Vagina (tissue), 2 donors: ENCODE measurements at regions not wholly inside any gene's neighbourhood (a gene's known extent, or its start where the extent isn't known, plus 50 kb on each side); places are given as distances from the start of the nearest gene placed in this dataset.
"Not testable (repeated sequence)": the region's sequence is repeated elsewhere in the genome, so short reads cannot be mapped to it uniquely, and the experiment has no call there.

Experiments
- DNase-seq, 2 donors: peaks; one replicate each; pipeline ENCODE4 v3.0.0-alpha.2; 2017; ENCODE audit errors: extremely low spot score in 2 of 2
- H3K27ac ChIP-seq: fragments of 200-600 bp; sonication (generic); one replicate; pipeline ENCODE4 v1.5.1; 2019
- H3K27me3 ChIP-seq: fragments of 200-600 bp; sonication (generic); one replicate; pipeline ENCODE4 v1.5.1; 2019
- H3K36me3 ChIP-seq, 2 donors: fragments of 200-600 bp; sonication (generic); one replicate each; pipeline ENCODE4 v1.5.1; 2017 to 2019
- H3K4me1 ChIP-seq: fragments of 200-600 bp; sonication (generic); one replicate; pipeline ENCODE4 v1.5.1; 2019
- H3K4me3 ChIP-seq, 2 donors: fragments of 200-600 bp; sonication (generic); 1 replicate in 1 of 2; 2 replicates in 1 of 2; pipeline ENCODE4 v1.5.1; 2016 to 2019
- H3K9me3 ChIP-seq: fragments of 200-600 bp; sonication (generic); one replicate; pipeline ENCODE4 v1.5.1; 2019
- POLR2A ChIP-seq, 2 donors: fragments of 450-650 bp; IDR thresholded peaks; one replicate each; pipeline ENCODE4 v1.6.1; 2017; ENCODE audit warnings: antibody characterized with exemption in 2 of 2, mild to moderate bottlenecking in 2 of 2, moderate library complexity in 2 of 2
- POLR2AphosphoS5 ChIP-seq, 2 donors: sonication (generic); formaldehyde crosslinking; IDR thresholded peaks; one replicate each; pipeline ENCODE4 v1.9.0; 2017; ENCODE audit warnings: antibody characterized with exemption in 2 of 2, mild to moderate bottlenecking in 2 of 2, low read depth in 1 of 2; ENCODE audit not compliant: insufficient read depth in 1 of 2
- intact Hi-C: fragments of 100-400 bp; cut with DNase I; formaldehyde crosslinking; loops from one replicate; pipeline ENCODE4 v1.15.1; 2023
- TF ChIP-seq, protein P1 (sequence below), 3 experiments: fragments of 450-650 bp in 2 of 3; fragments of 200-600 bp in 1 of 3; sonication (generic) in 1 of 3; IDR thresholded peaks; one replicate each; pipeline ENCODE4 v1.5.1; 2017 to 2019; ENCODE audit warnings: antibody characterized with exemption in 3 of 3, mild to moderate bottlenecking in 2 of 3, moderate library complexity in 2 of 3

DNA sequence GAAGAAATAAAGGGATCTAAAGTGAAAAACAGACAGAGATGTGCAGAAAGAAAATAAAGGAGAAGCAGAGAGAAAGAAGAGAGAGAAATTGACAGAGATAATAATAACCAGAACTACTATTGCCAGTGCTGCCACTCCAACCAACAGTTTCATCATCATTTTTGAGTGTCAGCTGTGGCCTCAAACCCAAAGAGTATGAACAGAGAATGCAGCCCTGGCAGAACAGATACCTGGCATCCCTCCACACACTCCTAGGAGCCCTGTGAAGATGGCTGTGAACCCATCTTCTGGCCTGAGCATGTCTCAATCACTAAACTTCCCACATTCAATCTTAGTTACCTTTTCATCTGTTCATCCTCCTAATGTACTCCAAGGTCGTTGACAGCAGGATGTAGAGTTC is 385.8 kb upstream of the NFIA start:
- no peak for DNase-seq
- intact Hi-C loops, result no loop called here

DNA sequence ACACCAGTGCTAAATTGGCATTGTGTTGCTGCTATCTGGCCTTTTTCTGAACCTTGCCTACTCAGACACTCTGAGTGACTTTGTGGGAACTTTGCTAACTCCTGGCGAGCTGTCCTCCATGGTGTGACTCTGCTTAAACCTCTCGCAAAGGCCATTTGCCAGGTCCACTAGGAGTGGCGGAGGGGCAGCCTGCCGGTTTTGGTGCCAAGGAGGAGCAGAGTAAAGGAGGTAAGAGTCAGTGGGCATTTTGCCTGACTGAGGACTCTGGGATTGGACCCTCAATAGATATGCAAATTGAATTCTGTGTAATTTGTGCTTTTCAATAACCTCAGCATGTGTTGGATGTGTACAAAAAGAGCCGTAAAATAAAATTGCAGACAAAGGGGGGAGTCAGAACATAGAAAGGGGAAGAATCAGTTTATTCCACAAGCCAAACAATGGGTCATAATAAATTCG is 386.6 kb upstream of the NFIA start:
- DNase-seq, result no peak
- no peaks in the 10 kb centered on the region for H3K9me3 ChIP-seq
- no peaks in the 10 kb centered on the region for H3K36me3 ChIP-seq
- no peak overlapping the region for H3K4me3 ChIP-seq
- TF ChIP-seq, protein P1, sequence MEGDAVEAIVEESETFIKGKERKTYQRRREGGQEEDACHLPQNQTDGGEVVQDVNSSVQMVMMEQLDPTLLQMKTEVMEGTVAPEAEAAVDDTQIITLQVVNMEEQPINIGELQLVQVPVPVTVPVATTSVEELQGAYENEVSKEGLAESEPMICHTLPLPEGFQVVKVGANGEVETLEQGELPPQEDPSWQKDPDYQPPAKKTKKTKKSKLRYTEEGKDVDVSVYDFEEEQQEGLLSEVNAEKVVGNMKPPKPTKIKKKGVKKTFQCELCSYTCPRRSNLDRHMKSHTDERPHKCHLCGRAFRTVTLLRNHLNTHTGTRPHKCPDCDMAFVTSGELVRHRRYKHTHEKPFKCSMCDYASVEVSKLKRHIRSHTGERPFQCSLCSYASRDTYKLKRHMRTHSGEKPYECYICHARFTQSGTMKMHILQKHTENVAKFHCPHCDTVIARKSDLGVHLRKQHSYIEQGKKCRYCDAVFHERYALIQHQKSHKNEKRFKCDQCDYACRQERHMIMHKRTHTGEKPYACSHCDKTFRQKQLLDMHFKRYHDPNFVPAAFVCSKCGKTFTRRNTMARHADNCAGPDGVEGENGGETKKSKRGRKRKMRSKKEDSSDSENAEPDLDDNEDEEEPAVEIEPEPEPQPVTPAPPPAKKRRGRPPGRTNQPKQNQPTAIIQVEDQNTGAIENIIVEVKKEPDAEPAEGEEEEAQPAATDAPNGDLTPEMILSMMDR (IDR thresholded peaks at IDR 0.05), result no peak
- TF ChIP-seq POLR2A (IDR thresholded peaks at IDR 0.05) (no peak), POLR2AphosphoS5 (IDR thresholded peaks at IDR 0.05; ENCODE audit: insufficient read depth in 1 of 2, low read depth in 1 of 2) (no peak)
- no peaks in the 10 kb centered on the region for H3K4me1 ChIP-seq
- intact Hi-C loops, result no loop called here
- H3K27me3 ChIP-seq, result no peaks in the 10 kb centered on the region
- H3K27ac ChIP-seq, result no peak overlapping the region

More for the DNA sequence above, 385.8 kb upstream of the NFIA start:
- H3K4me3 ChIP-seq, result no peak overlapping the region
- H3K27me3 ChIP-seq, result no peaks in the 10 kb centered on the region
- H3K9me3 ChIP-seq, result no peaks in the 10 kb centered on the region
- TF ChIP-seq POLR2A (IDR thresholded peaks at IDR 0.05), result no peak
- TF ChIP-seq POLR2AphosphoS5 (IDR thresholded peaks at IDR 0.05; ENCODE audit: insufficient read depth in 1 of 2, low read depth in 1 of 2), result no peak
- TF ChIP-seq, protein P1 (IDR thresholded peaks at IDR 0.05), result no peak
- H3K27ac ChIP-seq, result no peak overlapping the region
- H3K4me1 ChIP-seq, result no peaks in the 10 kb centered on the region
- no peaks in the 10 kb centered on the region for H3K36me3 ChIP-seq

- H3K9me3 ChIP-seq, result no peaks in the 10 kb centered on the region
- no peak overlapping the region for H3K4me3 ChIP-seq
- TF ChIP-seq, protein P1 (IDR thresholded peaks at IDR 0.05), result no peak
- TF ChIP-seq POLR2A (IDR thresholded peaks at IDR 0.05) (no peak), POLR2AphosphoS5 (IDR thresholded peaks at IDR 0.05; ENCODE audit: insufficient read depth in 1 of 2, low read depth in 1 of 2) (no peak)
Observed at GRCh38 chr1:60694980-60695379, 387.4 kb upstream of the NFIA start.

GRCh38 chr1:60692031-60692430 is 390.3 kb upstream of the NFIA start:
- no peak for TF ChIP-seq POLR2A (IDR thresholded peaks at IDR 0.05)
- TF ChIP-seq POLR2AphosphoS5 (IDR thresholded peaks at IDR 0.05; ENCODE audit: insufficient read depth in 1 of 2, low read depth in 1 of 2), result no peak
- TF ChIP-seq, protein P1 (IDR thresholded peaks at IDR 0.05), result no peak

More at GRCh38 chr1:60694980-60695379, 387.4 kb upstream of the NFIA start:
- DNase-seq, result no peak
- no peak overlapping the region for H3K27ac ChIP-seq
- no peaks in the 10 kb centered on the region for H3K4me1 ChIP-seq
- intact Hi-C loops, result no loop called here
- no peaks in the 10 kb centered on the region for H3K36me3 ChIP-seq
- H3K27me3 ChIP-seq, result no peaks in the 10 kb centered on the region

DNA sequence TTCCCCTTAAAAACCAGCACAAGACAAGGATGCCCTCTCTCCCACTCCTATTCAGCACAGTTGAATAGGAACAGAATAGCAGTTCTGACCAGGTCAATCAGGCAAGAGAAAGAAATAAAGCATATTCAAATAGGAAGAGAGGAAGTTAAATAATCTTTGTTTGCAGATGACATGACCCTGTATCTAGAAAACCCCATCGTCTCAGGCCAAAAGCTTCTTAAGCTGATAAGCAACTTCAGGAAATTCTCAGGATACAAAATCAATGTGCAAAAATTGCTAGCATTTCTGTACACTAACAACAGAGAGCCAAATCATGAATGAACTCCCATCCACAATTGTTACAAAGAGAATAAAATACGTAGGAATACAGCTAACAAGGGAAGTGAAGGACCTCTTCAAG is 394.1 kb upstream of the NFIA start:
- H3K27me3 ChIP-seq, H3K4me1 ChIP-seq, H3K4me3 ChIP-seq, H3K9me3 ChIP-seq, H3K36me3 ChIP-seq, DNase-seq, H3K27ac ChIP-seq, intact Hi-C loops: not testable (repeated sequence)

More at GRCh38 chr1:60692031-60692430, 390.3 kb upstream of the NFIA start:
- H3K4me1 ChIP-seq, result no peaks in the 10 kb centered on the region
- H3K27ac ChIP-seq, result no peak overlapping the region
- no peaks in the 10 kb centered on the region for H3K36me3 ChIP-seq
- intact Hi-C loops, result no loop called here
- H3K4me3 ChIP-seq, result no peak overlapping the region
- H3K27me3 ChIP-seq, result no peaks in the 10 kb centered on the region
- DNase-seq, result no peak
- no peaks in the 10 kb centered on the region for H3K9me3 ChIP-seq
